Trophoblast cell (in vitro differentiated cells and primary cell): ENCODE measurements at regions not wholly inside any gene's neighbourhood (a gene's known extent, or its start where the extent isn't known, plus 50 kb on each side); places are given as distances from the start of the nearest gene placed in this dataset.

Experiments
- DNase-seq, 2 donors: peaks; one replicate each; pipeline ENCODE4 v3.0.0-alpha.2; 2016
- H2AFZ ChIP-seq: 2 replicates; pipeline ENCODE4 v1.6.1; 2013; ENCODE audit warnings: low read length, moderate library complexity, mild to moderate bottlenecking; ENCODE audit not compliant: insufficient read depth, poor library complexity
- H2AK5ac ChIP-seq: 2 replicates; pipeline ENCODE4 v1.6.1; 2013; ENCODE audit warnings: mild to moderate bottlenecking, low read length
- H2BK120ac ChIP-seq: 2 replicates; pipeline ENCODE4 v1.6.1; 2013; ENCODE audit warnings: low read length, mild to moderate bottlenecking, moderate library complexity; ENCODE audit not compliant: insufficient read depth, poor library complexity
- H2BK12ac ChIP-seq: 2 replicates; pipeline ENCODE4 v1.6.1; 2013; ENCODE audit warnings: mild to moderate bottlenecking, low read length, moderate library complexity
- H2BK5ac ChIP-seq: 2 replicates; pipeline ENCODE4 v1.6.1; 2013; ENCODE audit warnings: low read length, low read depth, moderate library complexity, mild to moderate bottlenecking; ENCODE audit not compliant: poor library complexity
- H3K14ac ChIP-seq: 2 replicates; pipeline ENCODE4 v1.6.1; 2013; ENCODE audit warnings: mild to moderate bottlenecking, low read length
- H3K18ac ChIP-seq: 2 replicates; pipeline ENCODE4 v1.6.1; 2013; ENCODE audit warnings: mild to moderate bottlenecking, low read length
- H3K23ac ChIP-seq: 2 replicates; pipeline ENCODE4 v1.6.1; 2013; ENCODE audit warnings: low read length
- H3K27ac ChIP-seq: 2 replicates; pipeline ENCODE4 v1.5.1; 2013; ENCODE audit warnings: low read depth, mild to moderate bottlenecking, inconsistent platforms, low read length, moderate library complexity
- H3K27me3 ChIP-seq: 2 replicates; pipeline ENCODE4 v1.6.1; 2013; ENCODE audit warnings: inconsistent platforms, mild to moderate bottlenecking, low read length, moderate library complexity; ENCODE audit not compliant: insufficient read depth
- H3K36me3 ChIP-seq, 2 experiments: 1 replicate in 1 of 2; 2 replicates in 1 of 2; pipeline ENCODE4 v1.6.1; 2013; ENCODE audit warnings: low read length in 2 of 2, mild to moderate bottlenecking in 2 of 2, moderate library complexity in 1 of 2; ENCODE audit not compliant: insufficient read depth in 2 of 2, control insufficient read depth in 1 of 2
- H3K4ac ChIP-seq: 2 replicates; pipeline ENCODE4 v1.6.1; 2013; ENCODE audit warnings: low read depth, mild to moderate bottlenecking, low read length, moderate library complexity
- H3K4me1 ChIP-seq, 2 experiments: 1 replicate in 1 of 2; 2 replicates in 1 of 2; pipeline ENCODE4 v1.6.1; 2013; ENCODE audit warnings: low read length in 2 of 2, mild to moderate bottlenecking in 2 of 2, moderate library complexity in 1 of 2; ENCODE audit not compliant: insufficient read depth in 2 of 2, control insufficient read depth in 1 of 2
- H3K4me2 ChIP-seq: 2 replicates; pipeline ENCODE4 v1.6.1; 2013; ENCODE audit warnings: inconsistent platforms, mild to moderate bottlenecking, low read length, moderate library complexity
- H3K4me3 ChIP-seq: 2 replicates; pipeline ENCODE4 v1.5.1; 2013; ENCODE audit warnings: mild to moderate bottlenecking, low read depth, low read length, inconsistent platforms
- H3K79me1 ChIP-seq: one replicate; pipeline ENCODE4 v1.6.1; 2013; ENCODE audit warnings: low read length
- H3K79me2 ChIP-seq: 2 replicates; pipeline ENCODE4 v1.6.1; 2013; ENCODE audit warnings: low read length, mild to moderate bottlenecking; ENCODE audit not compliant: control insufficient read depth, insufficient read depth, poor library complexity
- H3K9ac ChIP-seq: 2 replicates; pipeline ENCODE4 v1.6.1; 2013; ENCODE audit warnings: mild to moderate bottlenecking, low read length
- H3K9me3 ChIP-seq: 2 replicates; pipeline ENCODE4 v1.6.1; 2013; ENCODE audit warnings: low read depth, mild to moderate bottlenecking, control low read depth, inconsistent platforms, low read length; ENCODE audit not compliant: insufficient read depth
- H4K12ac ChIP-seq: 2 replicates; pipeline ENCODE4 v1.6.1; 2013; ENCODE audit warnings: low read depth, mild to moderate bottlenecking, low read length, moderate library complexity
- H4K8ac ChIP-seq: 2 replicates; pipeline ENCODE4 v1.6.1; 2013; ENCODE audit warnings: low read depth, mild to moderate bottlenecking, low read length, moderate library complexity
- H4K91ac ChIP-seq: one replicate; pipeline ENCODE4 v1.6.1; 2013; ENCODE audit warnings: low read depth, mild to moderate bottlenecking, low read length, moderate library complexity
- WGBS: extraction: QIAGEN DNeasy Blood & Tissue Kit; methylation state at CpG from one replicate; pipeline ENCODE4 v1.1.7; 2013; ENCODE audit warnings: missing lambda C conversion rate; ENCODE audit not compliant: insufficient read length, insufficient coverage; ENCODE audit errors: extremely low coverage; 5-methylcytosine and 5-hydroxymethylcytosine counted together

- Histone ChIP-seq H2AK5ac (no peak overlapping the region), H3K14ac (no peak overlapping the region), H4K12ac (no peak overlapping the region), H3K27ac (no peak overlapping the region), H4K8ac (no peak overlapping the region), H3K9me3 (peaks cover 1% of the 10 kb centered on the region), H3K9ac (no peak overlapping the region), H2BK12ac (no peak overlapping the region), H2BK120ac (no peak overlapping the region), H3K27me3 (no peaks in the 10 kb centered on the region), H3K4me3 (no peak overlapping the region), H3K4ac (no peak overlapping the region), H3K36me3 (no peaks in the 10 kb centered on the region), H3K18ac (no peak overlapping the region), H3K23ac (no peak overlapping the region), H3K4me2 (no peak overlapping the region), H2AFZ (no peak overlapping the region), H4K91ac (no peak overlapping the region), H3K79me1 (no peaks in the 10 kb centered on the region), H2BK5ac (no peak overlapping the region), H3K4me1 (no peaks in the 10 kb centered on the region), H3K79me2 (no peaks in the 10 kb centered on the region)
- no peak for DNase-seq
- WGBS = no CpG with 5 or more reads among the region's 10 CpGs
Observed at GRCh38 chr2:129224022-129224421, 755.4 kb upstream of the RAB6C start.

GRCh38 chr2:129224486-129224885 lies 755.0 kb upstream of the RAB6C start:
- Histone ChIP-seq H3K4me3 (no peak overlapping the region), H3K27me3 (no peaks in the 10 kb centered on the region), H2AFZ (no peak overlapping the region), H3K23ac (no peak overlapping the region), H2AK5ac (no peak overlapping the region), H3K9ac (no peak overlapping the region), H3K27ac (no peak overlapping the region), H3K79me1 (no peaks in the 10 kb centered on the region), H3K36me3 (no peaks in the 10 kb centered on the region), H3K14ac (no peak overlapping the region), H2BK5ac (no peak overlapping the region), H4K91ac (no peak overlapping the region), H3K18ac (no peak overlapping the region), H3K4me2 (no peak overlapping the region), H2BK12ac (no peak overlapping the region), H3K4ac (no peak overlapping the region), H4K12ac (no peak overlapping the region), H2BK120ac (no peak overlapping the region), H3K79me2 (no peaks in the 10 kb centered on the region), H3K9me3 (peaks cover 1% of the 10 kb centered on the region), H3K4me1 (no peaks in the 10 kb centered on the region), H4K8ac (no peak overlapping the region)
- DNase-seq = no peak
- no CpG with 5 or more reads among the region's 3 CpGs for WGBS

DNA sequence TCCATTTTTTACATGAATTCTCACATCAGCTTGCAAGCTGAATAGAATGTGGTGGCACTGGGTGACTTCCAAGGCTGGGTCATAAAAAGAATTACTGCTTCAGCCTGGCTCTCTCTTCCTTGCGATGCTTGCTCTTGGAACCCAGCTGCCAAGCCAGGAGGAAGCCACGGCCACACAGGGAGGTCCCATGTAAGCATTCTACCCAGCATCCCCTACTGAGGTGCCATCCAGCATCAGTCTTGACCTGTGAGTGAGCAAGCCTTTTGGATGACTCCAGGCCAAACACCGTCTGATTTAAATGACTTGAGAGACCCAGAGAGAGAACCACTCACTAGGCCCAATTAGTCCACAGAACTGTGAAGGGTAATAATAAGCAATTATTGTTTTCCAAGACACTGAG lies 750.3 kb upstream of the RAB6C start:
- H3K4ac ChIP-seq = no peak overlapping the region
- H4K12ac ChIP-seq = no peak overlapping the region
- peaks cover 1% of the 10 kb centered on the region for H3K9me3 ChIP-seq
- H3K36me3 ChIP-seq = no peaks in the 10 kb centered on the region
- H3K9ac ChIP-seq = no peak overlapping the region
- no peak overlapping the region for H2AK5ac ChIP-seq
- no peak overlapping the region for H2BK12ac ChIP-seq
- no peak overlapping the region for H3K18ac ChIP-seq
- no peaks in the 10 kb centered on the region for H3K4me1 ChIP-seq
- no peak overlapping the region for H2BK120ac ChIP-seq
- no peaks in the 10 kb centered on the region for H3K79me2 ChIP-seq
- H3K23ac ChIP-seq = no peak overlapping the region
- H3K27ac ChIP-seq = no peak overlapping the region
- no peak overlapping the region for H3K4me3 ChIP-seq
- H3K14ac ChIP-seq = no peak overlapping the region
- no peaks in the 10 kb centered on the region for H3K79me1 ChIP-seq
- no peak overlapping the region for H2BK5ac ChIP-seq
- no peak overlapping the region for H3K4me2 ChIP-seq
- no peak for DNase-seq
- H4K8ac ChIP-seq = no peak overlapping the region
- no peaks in the 10 kb centered on the region for H3K27me3 ChIP-seq
- H4K91ac ChIP-seq = no peak overlapping the region
- no CpG with 5 or more reads among the region's 3 CpGs for WGBS
- no peak overlapping the region for H2AFZ ChIP-seq

DNA sequence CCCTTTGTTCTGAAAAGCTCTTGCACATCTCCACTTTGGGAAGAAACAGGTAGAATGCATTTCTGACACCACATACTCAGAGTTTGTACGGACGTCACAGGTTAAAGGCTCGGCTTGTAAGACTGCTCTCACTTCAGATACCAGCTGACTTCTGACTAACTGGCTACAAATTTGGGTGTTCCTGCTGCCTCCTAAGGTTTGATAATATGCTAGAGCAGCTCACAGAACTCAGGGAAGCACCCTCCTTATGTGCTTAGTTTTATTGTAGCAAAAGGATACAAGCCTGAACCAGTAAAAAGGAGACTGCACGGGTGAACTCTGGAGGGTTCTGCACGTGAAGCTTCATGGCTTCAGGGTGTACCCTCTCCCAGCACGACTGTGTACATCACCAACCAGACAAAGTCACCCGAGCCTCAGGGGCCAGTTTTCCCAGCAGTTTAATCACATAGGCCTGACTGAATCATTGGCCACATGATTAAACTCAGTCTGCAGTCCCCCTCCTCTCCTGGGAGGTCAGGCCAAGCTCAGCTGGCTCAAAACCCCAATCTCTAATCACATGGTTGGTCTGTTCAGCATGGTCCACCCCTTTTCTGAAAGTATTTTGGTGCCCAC lies 749.5 kb upstream of the RAB6C start:
- Histone ChIP-seq H3K9ac (no peak overlapping the region), H3K36me3 (no peaks in the 10 kb centered on the region), H3K4me3 (no peak overlapping the region), H2BK5ac (no peak overlapping the region), H3K27ac (no peak overlapping the region), H3K9me3 (no peaks in the 10 kb centered on the region), H2BK120ac (no peak overlapping the region), H2BK12ac (no peak overlapping the region), H3K18ac (no peak overlapping the region), H3K27me3 (no peaks in the 10 kb centered on the region), H3K14ac (no peak overlapping the region), H4K91ac (no peak overlapping the region), H3K4me2 (no peak overlapping the region), H3K4ac (no peak overlapping the region), H2AK5ac (no peak overlapping the region), H3K4me1 (no peaks in the 10 kb centered on the region), H3K79me1 (no peaks in the 10 kb centered on the region), H3K79me2 (no peaks in the 10 kb centered on the region), H4K8ac (no peak overlapping the region), H3K23ac (no peak overlapping the region), H4K12ac (no peak overlapping the region), H2AFZ (no peak overlapping the region)
- DNase-seq = no peak
- no CpG with 5 or more reads among the region's 7 CpGs for WGBS
